ENCODE measurements at regions not wholly inside any gene's neighbourhood (a gene's known extent, or its start where the extent isn't known, plus 50 kb on each side); places are given as distances from the start of the nearest gene placed in this dataset.
A peak's percentile ranks its signal among the peaks of the same experiment; 100 is the strongest.
"Not testable (repeated sequence)": the region's sequence is repeated elsewhere in the genome, so short reads cannot be mapped to it uniquely, and the experiment has no call there.

GRCh38 chr2:130289780-130290179, 52.9 kb upstream of the IMP4 start:
- DNase-seq = no peak

- DNase-seq = no peak
Measured at GRCh38 chr2:130288467-130289403, 54.0 kb upstream of the IMP4 start.

- no peak for DNase-seq
Measured at GRCh38 chr2:130287656-130288026, 55.1 kb upstream of the IMP4 start.

- no peak for DNase-seq
Measured at GRCh38 chr2:130286983-130287655, 55.6 kb upstream of the IMP4 start.

GRCh38 chr2:130283341-130283869, 59.3 kb upstream of the IMP4 start:
- not testable (repeated sequence) for DNase-seq

- DNase-seq = not testable (repeated sequence)
Measured at GRCh38 chr2:130279551-130279950, 63.1 kb upstream of the IMP4 start.

- DNase-seq = not testable (repeated sequence)
Measured at GRCh38 chr2:130268333-130268732, 70.1 kb upstream of the TUBA3E start.

GRCh38 chr2:130267572-130267971, 69.3 kb upstream of the TUBA3E start:
- DNase-seq = not testable (repeated sequence)

GRCh38 chr2:130266836-130267235, 68.6 kb upstream of the TUBA3E start:
- DNase-seq = not testable (repeated sequence)

GRCh38 chr2:130265570-130266247, 67.5 kb upstream of the TUBA3E start:
- DNase-seq = not testable (repeated sequence)

- not testable (repeated sequence) for DNase-seq
Measured at GRCh38 chr2:130264901-130265320, 66.7 kb upstream of the TUBA3E start.

- no peak for DNase-seq
Measured at GRCh38 chr2:130264501-130264900, 66.3 kb upstream of the TUBA3E start.

GRCh38 chr2:130264046-130264445, 65.8 kb upstream of the TUBA3E start:
- DNase-seq = no peak

- DNase-seq = no peak
Measured at GRCh38 chr2:130263606-130264005, 65.4 kb upstream of the TUBA3E start.

- no peak for DNase-seq
Measured at GRCh38 chr2:130261970-130262760, 63.9 kb upstream of the TUBA3E start.

- no peak for DNase-seq
Measured at GRCh38 chr2:130261099-130261498, 62.9 kb upstream of the TUBA3E start.

GRCh38 chr2:130259594-130259993, 61.4 kb upstream of the TUBA3E start:
- DNase-seq = no peak

GRCh38 chr2:130258356-130258755, 60.1 kb upstream of the TUBA3E start:
- DNase-seq = no peak

- DNase-seq = no peak
Measured at GRCh38 chr2:130252880-130253645, 54.8 kb upstream of the TUBA3E start.

GRCh38 chr2:130251873-130252620, 53.8 kb upstream of the TUBA3E start:
- no peak for DNase-seq

GRCh38 chr2:130251535-130251872, 53.3 kb upstream of the TUBA3E start:
- DNase-seq = peak; percentile 24
